Suprapubic skin (tissue), 3 donors: ENCODE measurements at regions not wholly inside any gene's neighbourhood (a gene's known extent, or its start where the extent isn't known, plus 50 kb on each side); places are given as distances from the start of the nearest gene placed in this dataset.

Source experiments
- POLR2A ChIP-seq, 2 donors: fragments of 450-650 bp; IDR thresholded peaks; one replicate each; pipeline ENCODE4 v1.6.1; 2017; ENCODE audit warnings: antibody characterized with exemption in 2 of 2, mild to moderate bottlenecking in 2 of 2, moderate library complexity in 2 of 2
- TF ChIP-seq, protein P1 (sequence below), 2 donors: fragments of 200-600 bp in 1 of 2; fragments of 450-650 bp in 1 of 2; sonication (generic) in 1 of 2; IDR thresholded peaks; one replicate each; pipeline ENCODE4 v1.5.1; 2016 to 2019; ENCODE audit warnings: antibody characterized with exemption in 2 of 2, mild to moderate bottlenecking in 1 of 2, moderate library complexity in 1 of 2

DNA sequence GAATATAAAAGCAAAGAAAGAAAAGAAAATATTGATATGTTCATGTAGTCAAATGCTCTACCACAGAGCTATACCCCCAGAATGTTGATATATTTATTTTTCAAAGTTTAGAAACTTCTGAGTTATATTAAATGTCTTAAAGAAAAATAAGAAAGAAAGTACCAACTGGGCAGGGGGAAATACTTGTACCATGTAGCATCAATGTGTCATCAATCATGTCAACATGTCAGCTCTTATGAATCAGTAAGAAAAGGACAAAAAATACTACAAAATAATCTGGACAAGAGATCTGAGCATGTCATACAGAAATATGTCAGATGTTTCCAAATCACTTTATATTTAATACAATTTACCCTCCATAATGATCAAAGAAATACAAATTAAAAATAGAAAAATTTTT, 595.1 kb upstream of the ATP2B1 start:
- no peak for TF ChIP-seq POLR2A (IDR thresholded peaks at IDR 0.05)
- TF ChIP-seq, protein P1, sequence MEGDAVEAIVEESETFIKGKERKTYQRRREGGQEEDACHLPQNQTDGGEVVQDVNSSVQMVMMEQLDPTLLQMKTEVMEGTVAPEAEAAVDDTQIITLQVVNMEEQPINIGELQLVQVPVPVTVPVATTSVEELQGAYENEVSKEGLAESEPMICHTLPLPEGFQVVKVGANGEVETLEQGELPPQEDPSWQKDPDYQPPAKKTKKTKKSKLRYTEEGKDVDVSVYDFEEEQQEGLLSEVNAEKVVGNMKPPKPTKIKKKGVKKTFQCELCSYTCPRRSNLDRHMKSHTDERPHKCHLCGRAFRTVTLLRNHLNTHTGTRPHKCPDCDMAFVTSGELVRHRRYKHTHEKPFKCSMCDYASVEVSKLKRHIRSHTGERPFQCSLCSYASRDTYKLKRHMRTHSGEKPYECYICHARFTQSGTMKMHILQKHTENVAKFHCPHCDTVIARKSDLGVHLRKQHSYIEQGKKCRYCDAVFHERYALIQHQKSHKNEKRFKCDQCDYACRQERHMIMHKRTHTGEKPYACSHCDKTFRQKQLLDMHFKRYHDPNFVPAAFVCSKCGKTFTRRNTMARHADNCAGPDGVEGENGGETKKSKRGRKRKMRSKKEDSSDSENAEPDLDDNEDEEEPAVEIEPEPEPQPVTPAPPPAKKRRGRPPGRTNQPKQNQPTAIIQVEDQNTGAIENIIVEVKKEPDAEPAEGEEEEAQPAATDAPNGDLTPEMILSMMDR (IDR thresholded peaks at IDR 0.05): no peak
